ENCODE measurements at regions not wholly inside any gene's neighbourhood (a gene's known extent, or its start where the extent isn't known, plus 50 kb on each side); places are given as distances from the start of the nearest gene placed in this dataset.
"Not testable (repeated sequence)": the region's sequence is repeated elsewhere in the genome, so short reads cannot be mapped to it uniquely, and the experiment has no call there.

DNA sequence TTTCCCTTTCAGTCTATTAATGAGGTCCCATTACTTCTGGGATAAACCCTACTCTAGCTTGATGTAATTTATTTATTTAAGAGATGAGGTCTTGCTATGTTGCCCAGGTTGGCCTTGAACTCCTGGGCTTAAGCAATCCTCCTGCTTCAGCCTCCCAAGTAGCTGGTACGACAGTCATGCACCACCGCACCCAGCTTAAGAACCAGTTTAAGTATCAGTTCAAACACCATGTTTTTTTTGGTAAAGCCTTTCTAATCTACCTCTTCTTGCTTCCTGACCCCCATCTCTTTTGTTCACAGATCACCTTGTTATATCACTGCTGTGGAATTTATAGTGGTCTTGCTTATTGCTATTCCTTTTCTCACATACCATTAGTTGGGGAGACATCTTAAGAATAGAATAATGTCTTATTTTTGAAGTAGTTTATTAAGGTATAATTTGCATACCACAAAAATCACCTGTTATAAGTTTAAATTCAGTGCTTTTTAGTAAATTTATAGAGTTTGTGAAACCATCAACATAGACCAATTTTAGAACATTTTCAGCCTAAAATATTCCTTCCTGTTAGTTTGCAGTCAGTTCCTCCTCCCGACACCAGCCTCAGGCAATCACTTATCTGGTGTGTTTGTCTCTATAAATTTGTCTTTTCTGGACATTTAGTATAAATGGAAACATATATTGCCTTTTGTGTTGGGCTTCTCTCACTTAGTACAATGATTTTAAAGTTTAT is 257.9 kb downstream of the PDCD6IP start:
- H4K91ac ChIP-seq (ENCODE audit: low read length) = no peak overlapping the region
- no peak for DNase-seq
- H2AK5ac ChIP-seq (ENCODE audit: low read length, severe bottlenecking) = peak overlapping the region; percentile 56
- no peaks in the 10 kb centered on the region for H3K79me1 ChIP-seq (replicated peaks; ENCODE audit: low read length, poor library complexity, severe bottlenecking)
- no peak overlapping the region for H3K4me3 ChIP-seq (ENCODE audit: insufficient read depth in 1 of 2, low read depth in 1 of 2, low read length in 2 of 2)
- H2BK12ac ChIP-seq (ENCODE audit: low read length in 2 of 2) = no peak overlapping the region
- H3K9me3 ChIP-seq (ENCODE audit: control insufficient read depth, low read length) = no peaks in the 10 kb centered on the region
- no peak overlapping the region for H2BK120ac ChIP-seq (ENCODE audit: low read depth, low read length)
- no peak overlapping the region for H3K18ac ChIP-seq (ENCODE audit: low read depth in 1 of 2, low read length in 2 of 2)
- H3K27me3 ChIP-seq (ENCODE audit: control insufficient read depth in 1 of 2, insufficient read depth in 1 of 2, low read length in 2 of 2) = no peaks in the 10 kb centered on the region
- 100% methylated on average over 1 of the region's 3 CpGs for WGBS
- H4K8ac ChIP-seq (ENCODE audit: low read length) = no peak overlapping the region
- no peak overlapping the region for H3K23ac ChIP-seq (ENCODE audit: low read length in 2 of 2)
- H3K4me2 ChIP-seq (ENCODE audit: low read length, poor library complexity, severe bottlenecking) = no peak overlapping the region
- no peak overlapping the region for H3K4ac ChIP-seq (ENCODE audit: low read depth in 1 of 2, low read length in 2 of 2)
- peak overlapping the region; percentile 79 for H3K27ac ChIP-seq (ENCODE audit: low read length, poor library complexity, severe bottlenecking)
- H2BK5ac ChIP-seq (ENCODE audit: low read depth, low read length, poor library complexity, severe bottlenecking) = no peak overlapping the region
- H3K9ac ChIP-seq (ENCODE audit: low read length) = no peak overlapping the region
- H3K4me1 ChIP-seq (ENCODE audit: control insufficient read depth, insufficient read depth, low read depth, low read length) = peaks cover 4% of the 10 kb centered on the region
- no peaks in the 10 kb centered on the region for H3K36me3 ChIP-seq (ENCODE audit: control insufficient read depth in 1 of 2, insufficient read depth in 2 of 2, low read depth in 1 of 2, low read length in 2 of 2)
- no peak overlapping the region for H3K14ac ChIP-seq (ENCODE audit: low read length in 2 of 2)
- no peak overlapping the region for H2AFZ ChIP-seq (ENCODE audit: low read depth, low read length)
- no peak overlapping the region for H2BK15ac ChIP-seq (ENCODE audit: low read depth, poor library complexity, severe bottlenecking)

DNA sequence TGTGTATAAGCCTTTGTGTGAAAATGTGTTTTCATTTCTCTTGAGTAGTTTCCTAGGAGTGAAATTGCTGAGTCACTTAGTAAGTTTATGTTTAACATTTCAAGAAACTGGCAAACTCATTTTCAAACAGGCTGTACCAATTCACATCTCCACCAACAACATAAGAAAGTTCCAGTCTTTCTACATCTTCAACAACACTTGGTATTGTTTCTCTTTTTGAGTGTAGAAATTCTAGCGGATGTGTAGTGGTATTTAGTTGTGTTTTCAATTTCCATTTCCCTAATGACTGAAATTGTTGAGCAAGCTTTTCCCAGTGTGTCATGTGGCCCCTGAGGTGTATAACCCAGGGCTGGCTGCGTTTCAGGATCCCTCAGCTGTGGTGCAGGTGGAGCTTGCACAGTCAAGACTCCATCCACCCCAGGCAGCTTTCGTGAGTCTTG is 258.5 kb downstream of the PDCD6IP start:
- no peak overlapping the region for H3K4me3 ChIP-seq (ENCODE audit: insufficient read depth in 1 of 2, low read depth in 1 of 2, low read length in 2 of 2)
- H3K79me1 ChIP-seq (replicated peaks; ENCODE audit: low read length, poor library complexity, severe bottlenecking) = no peaks in the 10 kb centered on the region
- DNase-seq = peak; percentile 39
- no peak overlapping the region for H2AK5ac ChIP-seq (ENCODE audit: low read length, severe bottlenecking)
- H3K18ac ChIP-seq (ENCODE audit: low read depth in 1 of 2, low read length in 2 of 2) = peak overlapping the region in 1 of 2 experiments; percentile 95
- H3K14ac ChIP-seq (ENCODE audit: low read length in 2 of 2) = no peak overlapping the region
- no peaks in the 10 kb centered on the region for H3K27me3 ChIP-seq (ENCODE audit: control insufficient read depth in 1 of 2, insufficient read depth in 1 of 2, low read length in 2 of 2)
- H4K8ac ChIP-seq (ENCODE audit: low read length) = no peak overlapping the region
- H3K27ac ChIP-seq (ENCODE audit: low read length, poor library complexity, severe bottlenecking) = peak overlapping the region; percentile 72
- no peak overlapping the region for H3K9ac ChIP-seq (ENCODE audit: low read length)
- no peak overlapping the region for H3K23ac ChIP-seq (ENCODE audit: low read length in 2 of 2)
- H2AFZ ChIP-seq (ENCODE audit: low read depth, low read length) = no peak overlapping the region
- peak overlapping the region; percentile 29 to 93 for H2BK12ac ChIP-seq (ENCODE audit: low read length in 2 of 2)
- WGBS = 87% methylated on average over 3 of the region's 3 CpGs
- H2BK15ac ChIP-seq (ENCODE audit: low read depth, poor library complexity, severe bottlenecking) = no peak overlapping the region
- no peak overlapping the region for H2BK5ac ChIP-seq (ENCODE audit: low read depth, low read length, poor library complexity, severe bottlenecking)
- no peaks in the 10 kb centered on the region for H3K36me3 ChIP-seq (ENCODE audit: control insufficient read depth in 1 of 2, insufficient read depth in 2 of 2, low read depth in 1 of 2, low read length in 2 of 2)
- no peak overlapping the region for H2BK120ac ChIP-seq (ENCODE audit: low read depth, low read length)
- no peak overlapping the region for H4K91ac ChIP-seq (ENCODE audit: low read length)
- no peak overlapping the region for H3K4ac ChIP-seq (ENCODE audit: low read depth in 1 of 2, low read length in 2 of 2)
- no peak overlapping the region for H3K4me2 ChIP-seq (ENCODE audit: low read length, poor library complexity, severe bottlenecking)
- H3K4me1 ChIP-seq (ENCODE audit: control insufficient read depth, insufficient read depth, low read depth, low read length) = peaks cover 4% of the 10 kb centered on the region
- H3K9me3 ChIP-seq (ENCODE audit: control insufficient read depth, low read length) = no peaks in the 10 kb centered on the region

DNA sequence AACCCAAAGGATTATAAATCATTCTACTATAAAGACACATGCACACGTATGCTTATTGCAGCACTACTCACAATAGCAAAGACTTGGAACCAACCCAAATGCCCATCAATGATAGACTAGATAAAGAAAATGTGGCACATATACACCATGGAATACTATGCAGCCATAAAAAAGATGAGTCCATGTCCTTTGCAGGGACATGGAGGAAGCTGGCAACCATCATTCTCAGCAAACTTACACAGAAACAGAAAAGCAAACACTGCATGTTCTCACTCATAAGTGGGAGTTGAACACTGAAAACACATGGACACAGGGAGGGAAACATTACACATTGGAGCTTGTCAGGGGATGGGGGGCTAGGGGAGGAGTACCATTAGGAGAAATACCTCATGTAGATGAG is 262.6 kb downstream of the PDCD6IP start:
- H4K8ac ChIP-seq (ENCODE audit: low read length); H3K4ac ChIP-seq (ENCODE audit: low read depth in 1 of 2, low read length in 2 of 2); H2BK5ac ChIP-seq (ENCODE audit: low read depth, low read length, poor library complexity, severe bottlenecking); H4K91ac ChIP-seq (ENCODE audit: low read length); DNase-seq; H3K9ac ChIP-seq (ENCODE audit: low read length); H3K36me3 ChIP-seq (ENCODE audit: control insufficient read depth in 1 of 2, insufficient read depth in 2 of 2, low read depth in 1 of 2, low read length in 2 of 2); H2BK120ac ChIP-seq (ENCODE audit: low read depth, low read length); H3K4me2 ChIP-seq (ENCODE audit: low read length, poor library complexity, severe bottlenecking); H3K4me3 ChIP-seq (ENCODE audit: insufficient read depth in 1 of 2, low read depth in 1 of 2, low read length in 2 of 2); H3K18ac ChIP-seq (ENCODE audit: low read depth in 1 of 2, low read length in 2 of 2); H2AK5ac ChIP-seq (ENCODE audit: low read length, severe bottlenecking); H2BK12ac ChIP-seq (ENCODE audit: low read length in 2 of 2); H3K9me3 ChIP-seq (ENCODE audit: control insufficient read depth, low read length); H2BK15ac ChIP-seq (ENCODE audit: low read depth, poor library complexity, severe bottlenecking); H3K14ac ChIP-seq (ENCODE audit: low read length in 2 of 2); H3K27me3 ChIP-seq (ENCODE audit: control insufficient read depth in 1 of 2, insufficient read depth in 1 of 2, low read length in 2 of 2); H3K23ac ChIP-seq (ENCODE audit: low read length in 2 of 2); H3K79me1 ChIP-seq (replicated peaks; ENCODE audit: low read length, poor library complexity, severe bottlenecking); H2AFZ ChIP-seq (ENCODE audit: low read depth, low read length); H3K27ac ChIP-seq (ENCODE audit: low read length, poor library complexity, severe bottlenecking); H3K4me1 ChIP-seq (ENCODE audit: control insufficient read depth, insufficient read depth, low read depth, low read length): not testable (repeated sequence)
- WGBS = 90% methylated on average over 1 of the region's 1 CpG

DNA sequence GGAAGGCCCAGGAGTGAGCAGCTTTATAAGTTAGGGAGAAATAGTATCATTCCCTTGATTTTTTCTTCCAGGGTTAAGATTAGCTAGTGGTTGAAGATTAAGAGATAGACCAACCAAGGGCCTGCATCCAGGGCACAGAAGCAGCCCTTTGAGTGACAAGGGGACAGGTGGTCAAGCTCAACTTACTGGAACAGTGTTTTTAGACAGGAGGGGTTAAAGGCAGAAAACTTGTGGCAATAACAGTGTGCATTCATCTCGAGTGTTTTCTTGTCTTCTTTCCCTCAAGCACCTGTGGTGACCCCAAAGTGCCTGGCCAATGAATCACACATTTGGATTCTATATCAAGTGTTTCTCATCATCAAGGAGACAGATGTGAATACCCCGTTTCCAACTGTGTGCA is 267.5 kb downstream of the PDCD6IP start:
- no peaks in the 10 kb centered on the region for H3K36me3 ChIP-seq (ENCODE audit: control insufficient read depth in 1 of 2, insufficient read depth in 2 of 2, low read depth in 1 of 2, low read length in 2 of 2)
- H2AFZ ChIP-seq (ENCODE audit: low read depth, low read length) = no peak overlapping the region
- no peak overlapping the region for H2BK120ac ChIP-seq (ENCODE audit: low read depth, low read length)
- no peak overlapping the region for H3K23ac ChIP-seq (ENCODE audit: low read length in 2 of 2)
- H4K91ac ChIP-seq (ENCODE audit: low read length) = no peak overlapping the region
- no peaks in the 10 kb centered on the region for H3K4me1 ChIP-seq (ENCODE audit: control insufficient read depth, insufficient read depth, low read depth, low read length)
- no peaks in the 10 kb centered on the region for H3K9me3 ChIP-seq (ENCODE audit: control insufficient read depth, low read length)
- no peak overlapping the region for H3K27ac ChIP-seq (ENCODE audit: low read length, poor library complexity, severe bottlenecking)
- H2BK12ac ChIP-seq (ENCODE audit: low read length in 2 of 2) = no peak overlapping the region
- H2AK5ac ChIP-seq (ENCODE audit: low read length, severe bottlenecking) = no peak overlapping the region
- no peaks in the 10 kb centered on the region for H3K27me3 ChIP-seq (ENCODE audit: control insufficient read depth in 1 of 2, insufficient read depth in 1 of 2, low read length in 2 of 2)
- H4K8ac ChIP-seq (ENCODE audit: low read length) = no peak overlapping the region
- no peak overlapping the region for H2BK15ac ChIP-seq (ENCODE audit: low read depth, poor library complexity, severe bottlenecking)
- no peaks in the 10 kb centered on the region for H3K79me1 ChIP-seq (replicated peaks; ENCODE audit: low read length, poor library complexity, severe bottlenecking)
- 46% methylated on average over 1 of the region's 2 CpGs for WGBS
- no peak overlapping the region for H3K4ac ChIP-seq (ENCODE audit: low read depth in 1 of 2, low read length in 2 of 2)
- H3K4me2 ChIP-seq (ENCODE audit: low read length, poor library complexity, severe bottlenecking) = no peak overlapping the region
- no peak for DNase-seq
- no peak overlapping the region for H2BK5ac ChIP-seq (ENCODE audit: low read depth, low read length, poor library complexity, severe bottlenecking)
- no peak overlapping the region for H3K14ac ChIP-seq (ENCODE audit: low read length in 2 of 2)
- H3K4me3 ChIP-seq (ENCODE audit: insufficient read depth in 1 of 2, low read depth in 1 of 2, low read length in 2 of 2) = no peak overlapping the region
- no peak overlapping the region for H3K18ac ChIP-seq (ENCODE audit: low read depth in 1 of 2, low read length in 2 of 2)
- H3K9ac ChIP-seq (ENCODE audit: low read length) = no peak overlapping the region

Data from mesenchymal stem cell (in vitro differentiated cells and primary cell).